PC-3 (cell line): ENCODE measurements at regions not wholly inside any gene's neighbourhood (a gene's known extent, or its start where the extent isn't known, plus 50 kb on each side); places are given as distances from the start of the nearest gene placed in this dataset.

Source experiments
- ATAC-seq: fragments of 200-7000 bp; cut with Tn5 transposase; 2 replicates; pipeline ENCODE4 v1.9.1; 2020; ENCODE audit warnings: mild to moderate bottlenecking, moderate library complexity
- BruUV-seq: library from RNA; stranded (reverse); fragments of 400-500 nt; replicated peaks from 2 replicates; lab custom pipeline; 2021; lab: Mats Ljungman, UMichigan
- CTCF ChIA-PET: fragments of 300-600 bp; sonication (Branson Sonifier 250); formaldehyde crosslinking; loops from one replicate; lab custom pipeline; 2022; ENCODE audit warnings: antibody characterized with exemption; lab: Charles Lee
- POLR2A ChIA-PET: fragments of 300-600 bp; sonication (Branson Sonifier 250); formaldehyde crosslinking; loops from one replicate; lab custom pipeline; 2022; ENCODE audit warnings: antibody characterized with exemption; ENCODE audit not compliant: unreplicated experiment; lab: Charles Lee
- DNase-seq: peaks from one replicate; pipeline ENCODE4 v3.0.0-alpha.2; 2015
- H2AFZ ChIP-seq: fragments of 300-600 bp; sonication (generic); 2 replicates; pipeline ENCODE4 v1.6.0; 2016; ENCODE audit warnings: antibody characterized with exemption, low read length
- H3F3A ChIP-seq: fragments of 300-600 bp; sonication (generic); one replicate; pipeline ENCODE4 v1.6.0; 2017; ENCODE audit warnings: antibody characterized with exemption, low read length, control low read depth, mild to moderate bottlenecking; ENCODE audit not compliant: unreplicated experiment
- H3K27ac ChIP-seq: fragments of 300-600 bp; sonication (generic); 2 replicates; pipeline ENCODE4 v1.5.1; 2016; ENCODE audit warnings: mild to moderate bottlenecking, low read length
- H3K27me3 ChIP-seq: fragments of 300-600 bp; sonication (generic); 2 replicates; pipeline ENCODE4 v1.6.1; 2016; ENCODE audit warnings: low read length, mixed read lengths
- H3K36me3 ChIP-seq: fragments of 300-600 bp; sonication (generic); 2 replicates; pipeline ENCODE4 v1.6.1; 2016; ENCODE audit warnings: low read depth, mixed run types, low read length, mixed read lengths
- H3K4me1 ChIP-seq: fragments of 300-600 bp; sonication (generic); 2 replicates; pipeline ENCODE4 v1.5.1; 2016; ENCODE audit warnings: low read length; ENCODE audit not compliant: insufficient read depth
- H3K4me2 ChIP-seq: fragments of 300-600 bp; sonication (generic); 2 replicates; pipeline ENCODE4 v1.6.0; 2016; ENCODE audit warnings: low read length
- H3K4me3 ChIP-seq: fragments of 300-600 bp; sonication (generic); 2 replicates; pipeline ENCODE4 v1.5.1; 2016; ENCODE audit warnings: mild to moderate bottlenecking, low read length, mixed read lengths
- H3K79me2 ChIP-seq: fragments of 300-600 bp; sonication (generic); 2 replicates; pipeline ENCODE4 v1.6.1; 2017; ENCODE audit warnings: low read length, mixed read lengths
- H3K9ac ChIP-seq: fragments of 300-600 bp; sonication (generic); 2 replicates; pipeline ENCODE4 v1.6.0; 2016; ENCODE audit warnings: mild to moderate bottlenecking, low read length
- H3K9me2 ChIP-seq: fragments of 300-600 bp; sonication (generic); replicated peaks from 2 replicates; pipeline ENCODE4 v1.6.1; 2016; ENCODE audit warnings: mixed run types, low read length, mixed read lengths
- H3K9me3 ChIP-seq: fragments of 300-600 bp; sonication (generic); 2 replicates; pipeline ENCODE4 v1.6.1; 2016; ENCODE audit warnings: low read length, mixed read lengths
- H4K20me1 ChIP-seq: fragments of 300-600 bp; sonication (generic); 2 replicates; pipeline ENCODE4 v1.6.1; 2016; ENCODE audit warnings: low read length, mixed read lengths
- CTCF ChIP-seq: fragments of 300-600 bp; sonication (generic); conservative IDR thresholded peaks from 2 replicates; pipeline ENCODE4 v1.5.1; 2017; ENCODE audit warnings: antibody characterized with exemption, low read depth, mild to moderate bottlenecking, low read length
- EZH2 ChIP-seq: fragments of 300-600 bp; sonication (generic); IDR thresholded peaks from one replicate; pipeline ENCODE4 v1.6.1; 2017; ENCODE audit warnings: antibody characterized with exemption, mild to moderate bottlenecking, low read length; ENCODE audit not compliant: unreplicated experiment
- EZH2phosphoT487 ChIP-seq: fragments of 300-600 bp; sonication (generic); IDR thresholded peaks from 2 replicates; pipeline ENCODE4 v1.6.1; 2018; ENCODE audit warnings: mild to moderate bottlenecking, antibody characterized with exemption, low read length, borderline replicate concordance
- intact Hi-C: fragments of 100-400 bp; cut with micrococcal nuclease; formaldehyde crosslinking; loops from 2 replicates; pipeline ENCODE4 v1.9.0; 2023

- Histone ChIP-seq H3K9ac (no peak overlapping the region), H3K4me3 (no peak overlapping the region), H3K9me3 (no peaks in the 10 kb centered on the region), H3F3A (no peaks in the 10 kb centered on the region), H3K27me3 (no peaks in the 10 kb centered on the region), H3K79me2 (no peaks in the 10 kb centered on the region), H3K4me1 (no peaks in the 10 kb centered on the region), H2AFZ (no peak overlapping the region), H4K20me1 (no peaks in the 10 kb centered on the region), H3K27ac (no peak overlapping the region), H3K9me2 (no peaks in the 10 kb centered on the region), H3K36me3 (no peaks in the 10 kb centered on the region), H3K4me2 (no peak overlapping the region)
- intact Hi-C loops: no loop called here
- no peak for ATAC-seq
- TF ChIP-seq EZH2 (no peak), CTCF (no peak), EZH2phosphoT487 (no peak)
- ChIA-PET POLR2A (no interaction called here), CTCF (no interaction called here)
- no TSS peak for BruUV-seq
- DNase-seq: no peak
Measured at GRCh38 chr19:31902821-31903220, 442.6 kb upstream of the ZNF507 start.

- ATAC-seq: no peak
Measured at GRCh38 chr19:31903979-31904378, 441.4 kb upstream of the ZNF507 start.

More at GRCh38 chr19:31903979-31904378, 441.4 kb upstream of the ZNF507 start:
- Histone ChIP-seq H3K4me3 (no peak overlapping the region), H3K9me2 (no peaks in the 10 kb centered on the region), H3K9me3 (no peaks in the 10 kb centered on the region), H3F3A (no peaks in the 10 kb centered on the region), H3K4me1 (no peaks in the 10 kb centered on the region), H3K79me2 (no peaks in the 10 kb centered on the region), H2AFZ (no peak overlapping the region), H3K9ac (no peak overlapping the region), H3K36me3 (no peaks in the 10 kb centered on the region), H4K20me1 (no peaks in the 10 kb centered on the region), H3K27me3 (no peaks in the 10 kb centered on the region), H3K27ac (no peak overlapping the region), H3K4me2 (no peak overlapping the region)
- BruUV-seq: no TSS peak
- ChIA-PET POLR2A (no interaction called here), CTCF (no interaction called here)
- TF ChIP-seq EZH2phosphoT487: no peak
- no peak for TF ChIP-seq CTCF
- TF ChIP-seq EZH2: no peak
- intact Hi-C loops: no loop called here
- DNase-seq: no peak
